Esophagus (tissue), 2 donors: ENCODE measurements at regions not wholly inside any gene's neighbourhood (a gene's known extent, or its start where the extent isn't known, plus 50 kb on each side); places are given as distances from the start of the nearest gene placed in this dataset.

Experiments used
- H3K27ac ChIP-seq, 2 donors: one replicate each; pipeline ENCODE4 v1.5.1; 2013; ENCODE audit warnings: low read depth in 2 of 2, mild to moderate bottlenecking in 2 of 2, inconsistent platforms in 1 of 2, low read length in 1 of 2, moderate library complexity in 1 of 2
- H3K27me3 ChIP-seq, 2 donors: one replicate each; pipeline ENCODE4 v1.6.1; 2013; ENCODE audit warnings: low read length in 2 of 2, control low read depth in 1 of 2, mild to moderate bottlenecking in 1 of 2; ENCODE audit not compliant: insufficient read depth in 2 of 2, control insufficient read depth in 1 of 2
- H3K36me3 ChIP-seq, 2 donors: one replicate each; pipeline ENCODE4 v1.6.1; 2013; ENCODE audit warnings: low read length in 1 of 2; ENCODE audit not compliant: control insufficient read depth in 2 of 2, insufficient read depth in 2 of 2
- H3K4me1 ChIP-seq, 2 donors: one replicate each; pipeline ENCODE4 v1.6.1; 2013; ENCODE audit warnings: low read length in 1 of 2; ENCODE audit not compliant: control insufficient read depth in 2 of 2, insufficient read depth in 2 of 2
- H3K4me3 ChIP-seq, 2 donors: one replicate each; pipeline ENCODE4 v1.5.1; 2013; ENCODE audit warnings: low read length in 2 of 2, mild to moderate bottlenecking in 2 of 2, low read depth in 1 of 2, moderate library complexity in 1 of 2
- H3K9me3 ChIP-seq, 2 donors: one replicate each; pipeline ENCODE4 v1.6.1; 2013; ENCODE audit warnings: mild to moderate bottlenecking in 2 of 2, low read depth in 1 of 2, low read length in 1 of 2, moderate library complexity in 1 of 2; ENCODE audit not compliant: control insufficient read depth in 2 of 2, insufficient read depth in 1 of 2
- WGBS, 2 donors: extraction: QIAGEN DNeasy Blood & Tissue Kit; methylation state at CpG; one replicate each; pipeline ENCODE4 v1.1.7; 2013; 5-methylcytosine and 5-hydroxymethylcytosine counted together
- donor health status: healthy with polysubstance abuse.
- donor health status: Bipolar disorder and iron deficiency.

DNA sequence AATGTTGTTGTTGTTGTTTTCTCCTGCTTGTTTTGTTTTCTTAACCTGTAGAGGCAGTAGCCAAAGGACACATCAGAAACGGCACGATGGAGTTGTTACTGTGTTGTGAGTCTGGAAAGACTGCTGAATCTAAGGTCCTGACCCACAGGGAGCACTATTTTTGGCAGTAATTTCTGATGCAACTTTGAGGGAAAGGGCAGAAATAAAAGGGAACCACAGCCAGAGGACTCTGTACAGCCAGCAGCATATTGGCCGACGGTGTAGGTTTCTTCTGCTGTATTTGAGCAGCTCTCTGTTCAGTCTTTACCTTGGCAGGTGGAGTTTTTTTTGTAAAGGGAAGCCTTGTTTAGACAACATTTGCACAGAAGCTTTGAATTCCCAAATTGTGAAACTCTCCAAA is 203.0 kb upstream of the GPR101 start:
- Histone ChIP-seq H3K27ac (no peak overlapping the region), H3K4me1 (no peaks in the 10 kb centered on the region), H3K36me3 (no peaks in the 10 kb centered on the region), H3K27me3 (peaks cover 0 to 4% of the 10 kb centered on the region in 2 donors), H3K4me3 (no peak overlapping the region), H3K9me3 (no peaks in the 10 kb centered on the region)
- 40 to 72% methylated on average over 4 of the region's 4 CpGs for WGBS, 2 donors

DNA sequence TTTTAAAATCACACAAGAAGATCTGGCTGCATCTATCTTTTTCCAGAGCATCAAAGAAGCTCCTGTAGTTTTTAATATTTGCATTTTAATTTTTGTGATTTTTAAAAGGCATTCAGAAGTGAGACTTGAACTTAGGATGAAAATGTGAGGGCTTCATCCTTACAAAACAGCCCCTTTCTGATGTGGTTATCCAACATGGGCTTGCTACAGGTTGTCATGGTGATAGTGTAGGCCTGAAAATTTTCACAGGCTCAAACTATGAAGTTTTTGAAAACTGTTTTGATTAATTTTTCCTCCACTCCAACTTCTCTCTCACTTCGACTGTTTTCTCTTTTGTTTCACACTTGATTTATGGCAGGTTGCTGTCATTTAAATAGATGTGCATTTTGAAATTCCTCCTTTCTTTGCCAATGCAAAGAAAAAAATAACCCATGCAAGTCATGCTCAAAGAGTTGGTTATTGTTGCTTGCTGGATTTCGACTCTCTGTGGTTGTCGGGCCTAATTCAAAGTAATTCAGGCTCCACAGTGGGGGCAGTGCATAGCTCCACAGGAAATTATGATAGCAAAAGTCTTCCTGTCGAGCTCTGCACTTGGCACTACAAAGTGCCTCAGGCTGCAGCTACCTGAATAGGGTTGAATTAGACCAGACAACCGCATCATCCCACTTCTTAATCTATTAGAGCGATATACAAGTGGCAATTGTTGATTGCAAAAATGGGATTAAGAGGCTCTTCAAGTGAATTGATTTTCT is 201.0 kb upstream of the GPR101 start:
- Histone ChIP-seq H3K9me3 (no peaks in the 10 kb centered on the region), H3K4me3 (no peak overlapping the region), H3K27ac (no peak overlapping the region), H3K4me1 (no peaks in the 10 kb centered on the region), H3K36me3 (no peaks in the 10 kb centered on the region), H3K27me3 (peaks cover 0 to 4% of the 10 kb centered on the region in 2 donors)
- 25 to 30% methylated on average over 6 of the region's 6 CpGs for WGBS, 2 donors

DNA sequence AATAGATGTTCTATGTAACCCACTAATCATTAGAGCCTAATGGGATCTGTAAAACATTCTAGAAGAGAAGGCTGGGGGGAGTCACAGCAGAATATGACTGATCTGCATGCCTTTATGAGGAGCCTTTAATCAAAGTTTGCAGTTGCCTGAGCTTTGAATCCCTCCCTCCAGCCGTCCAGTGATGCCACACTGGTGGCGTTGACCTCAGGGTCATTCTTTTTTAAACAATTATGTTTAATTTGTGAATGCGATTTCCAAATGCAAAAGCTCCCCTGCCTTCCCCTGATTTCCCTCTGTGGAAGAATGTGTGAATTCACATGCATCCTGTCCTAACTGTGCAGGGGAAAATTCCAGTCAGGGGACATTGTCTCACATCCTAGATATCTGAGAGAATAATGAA is 199.7 kb upstream of the GPR101 start:
- H3K36me3 ChIP-seq = no peaks in the 10 kb centered on the region
- no peaks in the 10 kb centered on the region for H3K9me3 ChIP-seq
- H3K4me1 ChIP-seq = no peaks in the 10 kb centered on the region
- no peak overlapping the region for H3K4me3 ChIP-seq
- H3K27me3 ChIP-seq = peaks cover 0 to 4% of the 10 kb centered on the region in 2 donors
- WGBS, 2 donors = 60 to 63% methylated on average over 3 of the region's 3 CpGs
- H3K27ac ChIP-seq = no peak overlapping the region

DNA sequence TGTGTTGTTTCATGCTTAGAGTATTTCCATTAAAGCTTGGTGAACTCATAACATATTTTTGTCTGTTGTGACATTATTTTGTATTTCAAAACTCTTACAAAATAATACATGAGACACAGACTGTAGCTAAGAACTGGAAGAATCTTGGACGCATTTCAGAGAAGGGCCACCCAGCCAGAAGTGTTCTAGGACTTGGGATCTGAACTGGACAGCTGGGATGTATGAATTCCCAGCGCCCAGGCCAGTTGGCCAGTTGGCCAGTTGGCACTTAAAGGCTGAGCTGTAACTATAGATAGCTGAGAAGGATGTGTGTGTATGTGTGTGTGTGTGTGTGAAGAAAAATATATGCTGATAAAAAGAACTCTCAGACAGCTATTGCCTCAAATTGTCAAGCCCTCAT is 193.4 kb upstream of the GPR101 start:
- 49 to 63% methylated on average over 2 of the region's 2 CpGs for WGBS, 2 donors

DNA sequence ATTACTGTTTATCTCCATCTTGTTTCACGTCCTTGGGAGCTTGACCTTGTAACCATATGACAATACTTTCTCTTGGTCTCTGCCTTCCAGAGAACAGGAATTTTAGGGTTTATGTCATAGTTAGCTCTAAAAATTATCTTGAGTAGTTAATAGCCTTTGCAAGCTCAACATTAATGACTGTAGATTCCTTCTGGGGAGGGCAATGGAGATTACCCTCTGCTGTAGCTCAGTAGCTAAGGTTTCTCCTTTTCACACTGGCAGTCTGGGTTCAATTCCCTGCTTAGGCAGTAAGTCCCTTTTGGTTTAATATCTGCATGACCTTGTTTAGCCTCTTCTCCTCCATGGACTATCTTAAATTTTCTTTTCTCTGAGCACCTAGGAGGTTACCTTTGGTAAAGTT is 181.7 kb upstream of the GPR101 start:
- no peaks in the 10 kb centered on the region for H3K36me3 ChIP-seq
- H3K4me3 ChIP-seq = no peak overlapping the region
- WGBS, 2 donors = 64 to 84% methylated on average over 1 of the region's 1 CpG
- peaks cover 0 to 4% of the 10 kb centered on the region in 2 donors for H3K27me3 ChIP-seq
- no peak overlapping the region for H3K27ac ChIP-seq
- H3K4me1 ChIP-seq = no peaks in the 10 kb centered on the region
- H3K9me3 ChIP-seq = no peaks in the 10 kb centered on the region

More for the DNA sequence above, 193.4 kb upstream of the GPR101 start:
- Histone ChIP-seq H3K4me3 (no peak overlapping the region), H3K36me3 (no peaks in the 10 kb centered on the region), H3K9me3 (no peaks in the 10 kb centered on the region), H3K27me3 (no peaks in the 10 kb centered on the region), H3K4me1 (no peaks in the 10 kb centered on the region), H3K27ac (no peak overlapping the region)

DNA sequence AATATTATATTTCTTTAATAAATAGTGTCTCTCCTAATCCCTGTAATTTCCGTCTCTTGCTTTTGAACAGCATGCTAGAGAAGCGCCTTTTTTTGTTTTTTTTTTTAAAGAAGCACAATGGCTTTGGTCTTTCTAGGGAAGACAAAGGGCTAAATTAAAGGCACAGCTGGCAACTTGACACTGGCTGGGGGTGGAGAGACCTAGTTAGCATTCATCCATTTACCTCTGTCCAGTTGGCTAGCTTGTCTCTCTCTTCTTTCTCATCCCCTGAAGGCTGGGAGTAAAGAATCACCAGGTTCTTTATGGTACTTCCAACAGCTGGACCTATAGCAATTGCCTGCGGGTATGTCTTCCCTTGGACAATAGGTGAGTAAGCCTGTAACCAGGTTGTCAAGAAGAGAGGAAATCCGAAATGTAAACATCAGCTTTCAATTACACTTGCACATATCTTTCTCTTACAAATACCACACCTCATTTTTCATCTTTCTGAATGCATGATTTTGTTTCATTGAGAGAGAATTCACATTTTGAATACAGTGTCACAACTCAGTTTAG is 178.4 kb upstream of the GPR101 start:
- Histone ChIP-seq H3K4me1 (no peaks in the 10 kb centered on the region), H3K27ac (no peak overlapping the region), H3K36me3 (no peaks in the 10 kb centered on the region), H3K4me3 (no peak overlapping the region), H3K9me3 (no peaks in the 10 kb centered on the region), H3K27me3 (no peaks in the 10 kb centered on the region)
- 24 to 34% methylated on average over 4 of the region's 4 CpGs for WGBS, 2 donors

DNA sequence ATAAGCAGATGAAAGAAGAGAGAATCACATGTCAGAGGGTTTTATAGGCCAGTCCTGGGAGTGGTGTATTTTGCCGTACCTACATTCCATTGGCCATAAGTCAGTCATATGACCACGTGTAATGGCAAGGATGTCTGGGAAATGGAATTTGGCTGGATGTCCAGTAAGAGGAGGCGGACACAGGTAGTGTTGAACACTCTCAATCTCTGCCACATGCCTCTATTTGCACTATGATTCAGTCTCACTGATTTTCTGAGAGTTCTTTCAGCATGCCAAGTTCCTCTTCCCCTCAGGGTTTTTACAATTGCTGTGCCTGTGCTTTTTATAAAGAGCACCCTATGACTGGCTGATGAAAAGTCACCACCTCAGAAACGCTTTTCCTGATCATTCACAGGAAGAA is 164.2 kb upstream of the GPR101 start:
- no peak overlapping the region for H3K27ac ChIP-seq
- no peak overlapping the region for H3K4me3 ChIP-seq
- no peaks in the 10 kb centered on the region for H3K36me3 ChIP-seq
- peaks cover 0 to 9% of the 10 kb centered on the region in 2 donors for H3K27me3 ChIP-seq
- no peaks in the 10 kb centered on the region for H3K9me3 ChIP-seq
- 43 to 49% methylated on average over 4 of the region's 4 CpGs for WGBS, 2 donors
- H3K4me1 ChIP-seq = no peaks in the 10 kb centered on the region

DNA sequence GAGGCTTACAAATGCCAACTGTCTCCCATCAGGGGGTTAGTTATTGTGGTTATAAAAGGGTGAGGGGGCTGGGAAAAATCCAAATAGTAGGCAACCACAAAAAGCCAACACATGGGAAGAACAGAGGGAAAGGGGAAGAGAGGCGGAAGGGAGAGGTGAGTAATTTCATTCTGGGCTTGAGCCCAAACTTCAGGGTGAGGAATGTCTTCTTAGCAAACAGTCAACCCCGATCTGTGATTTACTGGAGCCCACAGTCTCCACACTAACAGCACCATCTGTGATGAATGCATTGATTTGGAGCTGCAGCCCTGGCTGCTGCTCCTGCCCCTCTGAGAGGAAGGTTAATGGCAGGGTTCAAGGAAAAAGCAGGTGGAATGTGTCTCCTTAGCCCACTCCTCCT is 162.2 kb upstream of the GPR101 start:
- no peaks in the 10 kb centered on the region for H3K36me3 ChIP-seq
- H3K27me3 ChIP-seq = peaks cover 0 to 9% of the 10 kb centered on the region in 2 donors
- no peak overlapping the region for H3K27ac ChIP-seq
- H3K4me1 ChIP-seq = no peaks in the 10 kb centered on the region
- no peaks in the 10 kb centered on the region for H3K9me3 ChIP-seq
- no peak overlapping the region for H3K4me3 ChIP-seq
- WGBS, 2 donors = 17 to 28% methylated on average over 2 of the region's 2 CpGs

DNA sequence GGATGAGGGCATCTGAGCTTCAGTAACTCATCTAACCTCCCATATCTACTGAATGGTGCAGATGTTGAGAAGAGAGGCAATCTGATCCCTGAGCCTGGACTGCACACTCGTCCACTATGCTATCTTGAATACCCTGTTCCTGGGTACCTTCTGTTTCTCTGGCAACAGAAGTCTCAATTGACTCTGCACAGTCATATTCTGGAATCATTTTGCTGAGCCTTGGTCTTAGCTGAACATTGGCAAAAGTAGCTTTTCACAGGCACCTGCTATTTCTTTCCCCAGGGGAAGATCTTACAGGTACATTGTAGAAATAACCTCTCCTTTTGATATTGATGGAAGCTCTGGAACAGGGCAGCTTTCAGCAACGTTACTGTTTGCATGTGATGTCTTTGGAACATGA is 161.5 kb upstream of the GPR101 start:
- peaks cover 0 to 8% of the 10 kb centered on the region in 2 donors for H3K27me3 ChIP-seq
- no peaks in the 10 kb centered on the region for H3K4me1 ChIP-seq
- no peaks in the 10 kb centered on the region for H3K36me3 ChIP-seq
- no peak overlapping the region for H3K27ac ChIP-seq
- no peaks in the 10 kb centered on the region for H3K9me3 ChIP-seq
- H3K4me3 ChIP-seq = no peak overlapping the region
- WGBS, 2 donors = 25 to 49% methylated on average over 2 of the region's 2 CpGs

DNA sequence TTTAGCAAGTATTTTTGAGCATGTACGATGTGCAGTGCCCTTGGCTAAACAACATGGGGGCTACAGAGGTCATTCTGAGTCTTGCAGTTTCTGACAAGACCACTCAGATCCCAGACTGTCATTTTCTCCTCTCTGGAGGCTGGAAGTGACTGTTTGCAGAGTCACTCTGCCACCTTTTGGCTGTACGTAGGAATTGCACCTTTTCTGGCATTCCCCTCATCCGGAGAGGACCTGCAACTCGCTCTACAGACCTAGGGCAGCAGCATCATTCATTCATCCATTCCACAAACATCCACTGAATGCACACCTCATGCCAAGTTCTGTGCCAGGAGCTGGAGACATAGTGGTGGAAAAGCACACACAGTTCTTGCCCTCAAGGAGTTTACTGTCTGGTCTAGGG is 160.4 kb upstream of the GPR101 start:
- no peak overlapping the region for H3K27ac ChIP-seq
- no peaks in the 10 kb centered on the region for H3K9me3 ChIP-seq
- no peaks in the 10 kb centered on the region for H3K36me3 ChIP-seq
- 5 to 9% methylated on average over 3 to 4 of the region's 4 CpGs for WGBS, 2 donors
- H3K4me3 ChIP-seq = no peak overlapping the region
- H3K4me1 ChIP-seq = no peaks in the 10 kb centered on the region
- peaks cover 0 to 5% of the 10 kb centered on the region in 2 donors for H3K27me3 ChIP-seq
